HG03103 (cell line): ENCODE measurements at regions not wholly inside any gene's neighbourhood (a gene's known extent, or its start where the extent isn't known, plus 50 kb on each side); places are given as distances from the start of the nearest gene placed in this dataset.
"Not testable (repeated sequence)": the region's sequence is repeated elsewhere in the genome, so short reads cannot be mapped to it uniquely, and the experiment has no call there.

Experiments
- ATAC-seq: cut with Tn5 transposase; IDR thresholded peaks from one replicate; pipeline ENCODE4 v1.9.1; 2021; ENCODE audit warnings: low read depth; ENCODE audit not compliant: unreplicated experiment

DNA sequence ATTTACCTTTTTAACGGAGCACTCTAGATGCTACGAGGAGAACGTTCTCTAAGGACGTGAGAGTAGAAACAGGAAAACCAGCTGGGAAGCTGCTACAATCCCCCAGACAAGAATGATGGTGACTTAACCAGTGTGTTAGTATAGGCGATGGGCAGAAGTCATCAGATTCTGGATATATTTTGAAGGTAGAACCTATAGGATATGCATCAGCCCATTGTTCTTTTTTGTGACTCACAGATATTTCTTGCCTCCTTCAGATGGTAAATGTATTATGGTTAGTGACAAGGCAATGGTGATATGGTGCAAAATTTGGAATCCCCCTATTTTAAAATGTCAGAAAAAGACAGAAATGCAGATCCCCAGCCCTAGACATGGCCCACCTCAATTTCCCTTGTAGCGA is 258.2 kb downstream of the PHLDA1 start:
- ATAC-seq = no peak

DNA sequence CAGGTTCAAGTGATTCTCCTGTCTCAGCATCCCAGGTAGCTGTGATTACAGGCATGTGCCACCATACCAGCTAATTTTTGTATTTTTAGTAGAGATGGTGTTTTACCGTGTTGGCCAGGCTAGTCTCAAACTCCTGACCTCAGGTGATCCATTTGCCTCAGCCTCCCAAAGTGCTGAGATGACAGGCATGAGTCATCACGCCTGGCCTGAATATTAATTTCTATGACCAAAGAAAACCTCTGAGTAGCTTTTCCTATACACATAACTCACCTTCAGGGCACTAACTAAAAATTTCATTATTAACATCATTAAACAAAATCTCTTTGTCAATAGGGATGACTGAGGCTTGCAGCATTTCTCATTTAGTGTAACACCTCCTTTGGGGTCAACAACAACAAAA is 259.6 kb upstream of the KRR1 start:
- ATAC-seq = no peak

DNA sequence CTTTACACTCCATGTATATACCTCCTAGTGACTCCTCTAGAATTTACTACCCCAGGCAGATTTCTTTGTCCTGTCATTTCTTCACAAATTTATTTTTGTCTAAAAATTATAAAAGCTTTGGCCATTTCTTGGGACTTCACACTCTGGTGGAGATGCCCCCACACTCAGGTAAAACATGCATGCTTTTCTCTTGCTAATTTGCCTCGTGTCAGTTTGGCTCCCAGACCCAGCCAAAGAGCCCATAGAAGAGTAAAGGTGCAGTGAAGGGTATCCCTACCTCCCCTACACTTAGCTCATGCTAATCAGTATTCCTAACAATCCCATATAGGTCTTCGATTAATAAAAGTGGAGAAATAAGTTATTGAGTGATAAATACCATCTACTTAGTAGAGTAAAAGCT is 256.5 kb upstream of the KRR1 start:
- ATAC-seq = no peak

DNA sequence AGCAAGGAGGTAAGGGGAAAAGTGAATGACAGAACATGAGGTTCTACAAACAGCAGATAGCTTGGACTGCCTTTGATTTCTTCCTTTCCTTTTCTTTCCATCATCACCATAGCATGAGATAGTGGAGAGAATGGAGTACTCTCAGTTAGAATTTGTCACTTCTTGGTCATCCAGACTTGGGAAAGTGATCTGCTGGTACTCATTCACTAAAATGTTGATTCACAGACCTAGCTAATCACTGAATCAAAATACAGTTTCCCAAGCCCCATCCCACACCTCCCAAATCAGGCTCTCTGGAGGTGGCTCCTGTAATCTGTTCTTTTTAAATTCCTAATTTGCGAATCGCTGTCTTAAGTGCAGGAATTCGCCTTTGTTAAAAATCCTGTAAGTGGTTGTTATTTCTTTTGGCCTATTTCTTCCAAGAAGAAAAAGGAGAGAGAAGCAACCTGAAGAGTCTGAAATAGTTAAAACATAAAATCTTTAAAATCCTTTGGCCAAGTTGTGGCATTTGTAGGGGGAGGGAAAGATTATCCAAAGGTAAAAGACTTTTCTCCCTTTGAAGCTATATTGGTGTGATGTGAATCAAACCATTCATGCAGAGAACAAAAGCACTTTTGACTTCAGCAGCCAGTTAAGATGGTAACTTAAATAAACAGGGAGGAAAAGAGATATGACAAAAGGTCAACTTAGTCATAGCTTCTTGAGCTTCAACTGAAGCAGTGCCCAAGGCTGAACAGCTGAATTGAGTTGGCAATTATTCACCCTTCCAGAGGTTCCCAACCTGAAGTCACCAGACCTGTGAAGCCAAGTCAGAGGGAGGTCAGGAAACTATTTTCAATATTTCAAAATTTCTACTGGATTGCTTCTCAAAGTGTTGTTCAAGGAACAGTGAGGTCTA is 255.1 kb upstream of the KRR1 start:
- ATAC-seq = no peak

DNA sequence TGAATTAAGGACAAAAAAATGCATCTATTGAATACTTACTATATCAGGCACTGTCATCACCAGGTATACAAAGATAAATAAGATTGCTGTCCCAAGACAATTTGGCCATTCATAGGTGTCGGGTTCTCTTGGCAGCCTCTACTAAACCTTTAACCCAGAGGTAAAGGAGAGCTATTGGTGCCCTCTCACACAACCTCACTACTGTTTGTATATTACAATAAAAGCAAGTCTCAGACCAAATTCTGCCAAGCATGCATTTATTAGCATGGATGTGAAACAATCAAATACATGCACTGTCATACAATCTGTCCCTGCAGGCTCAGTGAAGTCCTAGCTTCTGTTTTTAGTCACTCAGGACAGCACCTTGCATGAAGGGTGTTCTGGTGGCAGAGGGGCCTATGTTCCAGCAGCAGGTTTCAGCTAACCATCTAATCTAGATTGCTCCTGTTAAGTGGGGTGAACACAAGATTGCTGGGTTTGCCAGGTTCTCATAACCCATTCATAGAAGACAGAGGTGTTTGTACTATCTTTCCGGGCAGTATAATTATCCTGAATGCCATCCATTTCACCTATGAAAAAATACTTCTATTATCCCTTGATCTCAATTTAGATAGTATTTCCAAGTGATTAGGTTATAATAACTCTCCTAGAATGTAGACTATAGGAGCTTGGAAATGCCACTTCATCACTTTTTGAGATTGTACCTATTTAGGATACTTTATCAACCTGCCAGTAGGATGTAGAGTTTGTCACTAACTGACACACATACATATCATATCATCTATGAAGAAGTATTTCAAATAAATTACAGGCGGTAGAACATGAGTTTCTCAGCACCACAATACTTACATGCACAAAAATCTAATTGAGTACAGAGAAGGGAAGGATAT is 254.0 kb upstream of the KRR1 start:
- ATAC-seq = no peak

DNA sequence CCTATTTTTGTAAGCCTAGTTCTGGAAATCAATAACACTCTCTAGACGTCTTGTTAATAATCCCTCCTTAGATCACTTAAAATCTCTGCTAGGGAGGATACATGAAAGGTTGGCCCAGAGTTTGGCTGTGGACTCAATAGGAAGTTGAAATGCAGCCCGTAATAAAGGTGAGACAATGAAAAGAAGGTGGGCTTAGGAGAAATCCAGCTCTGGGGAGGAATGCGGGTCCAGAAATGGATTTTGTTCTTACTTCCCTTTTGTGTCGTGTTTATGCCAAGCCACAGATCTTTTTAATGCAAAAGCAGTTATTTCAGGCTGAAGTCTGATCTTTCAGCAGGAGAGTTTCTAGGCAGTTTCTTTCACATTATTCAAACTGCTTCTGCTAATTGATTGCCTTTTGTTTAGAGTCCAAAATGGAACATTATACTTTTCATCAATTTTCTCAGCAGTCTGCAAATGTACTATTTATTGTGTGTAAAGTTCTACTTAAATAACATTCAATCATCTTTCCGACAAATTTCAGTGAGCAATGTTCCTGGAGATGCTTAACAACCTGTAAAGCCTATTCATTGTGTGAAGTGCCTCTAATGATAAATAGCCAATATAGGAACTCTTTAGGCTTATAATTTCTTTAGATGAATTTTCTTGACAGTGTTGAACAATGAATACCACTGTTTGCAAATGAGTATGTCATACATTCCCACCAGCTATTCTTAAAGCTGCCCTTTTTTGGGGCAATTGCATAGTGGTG is 252.9 kb upstream of the KRR1 start:
- ATAC-seq = no peak

DNA sequence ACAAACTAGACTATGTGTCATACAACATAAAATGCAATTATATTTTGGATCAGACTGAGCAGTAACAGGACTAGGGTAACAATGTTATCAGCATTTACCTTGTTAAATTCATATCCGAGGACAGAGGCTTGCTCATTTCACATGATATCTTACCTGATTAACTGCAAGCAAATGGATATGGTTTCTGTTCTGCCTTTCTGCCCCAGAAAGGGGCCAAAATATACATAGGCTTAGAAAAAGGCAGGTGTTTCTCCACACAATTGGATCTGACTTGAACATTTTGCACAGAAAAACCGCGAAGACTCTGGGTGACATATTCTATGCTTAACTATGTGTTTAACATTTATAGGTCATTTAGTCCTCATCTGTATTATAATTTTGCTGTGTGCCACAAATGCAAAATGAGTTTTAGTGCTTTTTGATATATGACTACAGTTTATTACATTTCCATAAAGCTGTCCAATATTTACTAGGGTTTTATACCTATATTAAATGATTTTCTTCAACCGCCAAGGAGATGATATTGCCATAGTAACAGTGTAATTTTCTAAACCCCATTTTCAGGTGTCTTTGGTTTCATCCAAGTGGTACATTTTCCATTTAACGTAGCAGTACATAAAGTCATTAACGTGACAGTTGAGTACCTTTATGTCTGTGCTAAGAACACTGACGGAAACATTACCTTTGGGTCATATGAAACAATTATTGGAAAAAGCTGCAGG is 249.3 kb upstream of the KRR1 start:
- ATAC-seq = no peak

DNA sequence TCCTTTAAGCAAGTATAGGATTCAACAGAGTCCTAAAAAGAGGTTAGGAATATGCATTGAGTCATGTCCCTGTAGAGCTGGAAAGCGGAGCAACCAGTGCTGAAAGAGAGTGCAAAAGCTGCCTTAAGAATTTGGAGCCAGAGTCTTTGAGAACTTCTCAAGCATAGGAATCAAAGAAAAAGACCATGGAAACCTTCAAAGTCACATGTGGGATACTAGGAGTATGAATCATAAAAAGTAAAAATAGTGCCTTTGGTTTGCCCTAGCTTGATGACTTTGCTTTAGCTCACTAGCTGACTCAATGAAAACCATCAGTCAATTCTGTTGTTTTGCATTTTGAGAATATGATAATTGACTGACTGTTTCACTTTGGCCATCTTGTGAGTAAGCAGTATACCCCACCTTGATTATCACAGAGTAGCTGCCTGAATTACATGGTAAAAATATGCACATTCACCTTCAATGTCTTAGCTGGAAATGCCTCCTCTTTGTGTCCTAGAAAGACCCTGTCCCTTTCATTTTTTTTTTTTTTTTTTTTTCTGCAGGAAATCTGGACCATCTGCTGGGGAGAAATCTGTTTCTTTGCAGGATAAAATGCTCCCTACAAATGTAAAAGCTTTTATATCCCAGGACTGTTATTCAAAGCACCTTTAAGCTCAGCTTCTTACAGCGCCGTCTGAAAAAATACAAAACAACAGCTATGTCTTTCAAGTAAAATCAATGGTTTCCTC is 248.6 kb upstream of the KRR1 start:
- no peak for ATAC-seq

DNA sequence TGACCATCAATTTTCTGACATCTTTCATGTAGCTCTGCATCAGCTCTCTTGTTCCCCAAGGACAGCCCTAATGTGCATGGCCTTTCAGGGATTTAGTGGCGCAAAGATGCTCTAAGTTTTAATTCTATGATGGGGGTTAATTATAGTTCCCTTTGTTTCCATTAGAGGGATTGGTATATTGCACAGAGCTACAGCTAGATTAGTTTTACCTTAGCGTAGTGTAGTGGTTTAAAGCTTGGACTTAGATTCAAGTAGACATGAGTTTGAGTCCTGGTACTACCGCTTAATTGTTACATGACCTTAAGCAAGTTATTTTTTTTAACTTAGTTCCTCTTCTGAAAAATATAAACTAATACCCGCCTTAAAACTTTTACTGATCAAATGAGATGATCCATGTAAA is 247.8 kb upstream of the KRR1 start:
- no peak for ATAC-seq

DNA sequence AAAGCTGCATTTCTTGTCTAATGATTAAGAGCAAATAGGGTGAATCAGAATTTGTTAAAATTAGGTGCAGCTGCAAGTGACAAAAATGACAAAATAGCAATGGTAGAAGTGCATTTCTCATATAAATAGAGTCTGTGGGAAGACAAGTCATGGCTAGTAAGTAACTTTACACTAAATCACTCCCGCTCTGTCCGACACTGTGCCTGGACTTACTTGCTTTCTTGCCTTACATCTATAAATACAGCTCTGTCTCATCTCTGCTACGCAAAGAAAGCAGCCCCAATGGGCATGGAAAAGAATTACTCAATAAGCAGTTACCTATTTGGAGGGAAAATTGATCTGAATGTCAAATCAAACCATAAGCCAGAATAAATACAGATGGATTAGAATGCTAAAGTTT is 245.4 kb upstream of the KRR1 start:
- no peak for ATAC-seq

DNA sequence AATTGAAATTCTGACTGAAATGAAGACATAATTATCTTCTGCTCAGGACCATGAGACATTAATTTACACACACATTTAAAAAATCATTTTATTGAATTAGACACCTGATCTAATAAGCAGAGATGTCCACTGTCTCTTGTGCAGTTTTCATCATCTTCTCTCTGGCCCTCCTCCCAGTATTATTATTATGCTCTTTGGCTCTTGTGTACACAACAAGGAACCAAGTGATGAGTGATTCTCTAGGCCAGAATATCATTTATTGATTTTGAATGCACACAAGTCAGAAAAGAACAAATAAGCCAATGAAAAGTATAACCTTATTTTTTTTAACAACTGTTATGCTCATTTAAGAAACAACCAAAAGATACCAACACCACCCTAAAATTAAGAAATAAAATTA is 244.7 kb upstream of the KRR1 start:
- no peak for ATAC-seq

DNA sequence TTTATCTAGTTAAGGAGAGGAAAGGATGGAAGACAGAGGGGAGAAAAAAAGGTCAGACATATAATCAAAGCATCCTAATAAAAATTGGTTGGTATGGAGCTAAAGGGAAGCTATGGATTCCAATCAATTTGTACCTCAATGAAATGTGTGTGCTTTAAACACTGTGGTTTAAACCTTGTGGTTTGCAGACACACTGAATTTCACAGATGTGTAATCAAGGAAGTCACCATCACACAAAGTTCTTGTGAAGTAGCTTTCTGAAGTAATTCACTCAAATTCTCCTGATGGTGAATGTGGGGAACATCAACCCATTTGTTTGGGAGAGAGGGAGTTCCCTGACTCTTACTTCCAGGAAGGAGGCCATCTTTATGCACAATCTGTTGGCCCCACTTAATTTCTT is 243.3 kb upstream of the KRR1 start:
- ATAC-seq = no peak

DNA sequence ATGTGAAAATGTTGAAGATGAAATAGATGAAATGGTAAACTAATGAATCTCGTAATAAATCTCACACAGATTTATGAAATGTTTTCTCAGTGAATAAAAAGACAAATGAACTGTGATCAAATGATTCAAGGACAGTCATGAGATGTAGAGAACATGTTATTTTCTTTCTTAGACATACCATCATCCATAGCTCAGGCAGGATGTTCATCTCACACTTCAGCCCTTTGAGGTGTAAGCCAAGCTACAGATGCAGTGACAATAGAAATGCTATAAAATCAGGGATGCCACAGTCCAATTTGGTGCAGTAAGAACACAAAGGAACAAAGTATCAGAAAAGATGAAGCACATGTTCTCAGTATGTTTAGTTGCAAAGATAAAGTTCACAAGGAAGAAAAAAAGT is 242.7 kb upstream of the KRR1 start:
- no peak for ATAC-seq

DNA sequence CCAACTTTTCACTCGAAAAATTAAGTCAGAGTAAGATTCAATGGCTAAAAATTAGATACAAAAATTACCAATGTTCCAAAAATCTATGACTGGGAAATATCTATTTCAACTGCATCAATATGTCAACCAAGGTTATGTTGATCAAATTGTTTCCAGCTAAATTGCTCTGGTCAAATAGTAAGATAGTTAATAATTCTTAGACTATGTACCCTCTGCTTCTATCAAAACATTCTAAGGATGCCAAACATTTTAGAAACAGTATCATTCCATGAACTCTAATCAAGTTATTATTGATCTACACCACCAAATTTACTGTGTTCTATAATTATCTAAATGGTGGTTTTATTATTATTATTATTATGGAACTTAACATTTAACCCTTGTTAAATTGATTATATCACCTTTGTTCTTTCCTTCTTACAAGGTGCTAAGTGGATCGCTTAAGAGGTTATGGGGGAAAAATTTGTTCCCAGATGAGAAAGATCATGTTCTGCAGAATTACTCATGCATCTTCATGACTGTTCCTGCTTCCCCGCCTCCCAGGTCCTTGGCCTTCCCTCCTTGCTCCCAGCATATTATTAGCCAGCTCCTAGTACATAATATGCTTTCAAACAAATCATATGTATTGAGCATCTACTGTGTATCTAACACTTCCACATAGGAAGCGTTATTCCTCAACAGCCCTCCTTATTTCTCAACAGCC is 240.5 kb upstream of the KRR1 start:
- ATAC-seq = no peak

DNA sequence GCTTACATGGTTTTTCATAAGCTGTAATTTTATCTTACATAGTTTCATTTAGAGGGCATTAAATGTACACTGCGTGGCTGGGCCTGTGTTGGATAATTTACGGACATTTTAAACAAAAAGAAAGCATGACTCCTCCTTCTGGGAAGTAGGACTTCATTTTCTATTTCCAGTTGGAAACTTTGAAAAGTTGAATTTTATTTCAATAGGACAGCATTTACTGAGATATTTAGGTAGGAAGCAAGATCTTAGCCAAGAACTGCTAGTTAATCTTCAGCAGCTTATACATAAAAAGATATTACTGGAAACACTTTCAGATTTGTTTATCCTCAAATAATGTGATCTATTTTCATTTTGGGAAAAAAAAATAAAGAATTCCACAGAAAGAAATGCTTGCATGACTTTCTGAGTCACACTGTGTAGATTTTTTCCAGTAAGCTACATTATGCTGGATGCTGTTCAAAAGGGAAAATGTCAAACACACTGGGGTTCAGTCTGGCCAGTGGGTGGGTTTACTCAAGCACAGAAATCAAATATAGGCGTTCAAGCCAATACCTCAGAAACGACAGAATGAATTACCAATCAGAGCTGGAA is 239.4 kb upstream of the KRR1 start:
- no peak for ATAC-seq

DNA sequence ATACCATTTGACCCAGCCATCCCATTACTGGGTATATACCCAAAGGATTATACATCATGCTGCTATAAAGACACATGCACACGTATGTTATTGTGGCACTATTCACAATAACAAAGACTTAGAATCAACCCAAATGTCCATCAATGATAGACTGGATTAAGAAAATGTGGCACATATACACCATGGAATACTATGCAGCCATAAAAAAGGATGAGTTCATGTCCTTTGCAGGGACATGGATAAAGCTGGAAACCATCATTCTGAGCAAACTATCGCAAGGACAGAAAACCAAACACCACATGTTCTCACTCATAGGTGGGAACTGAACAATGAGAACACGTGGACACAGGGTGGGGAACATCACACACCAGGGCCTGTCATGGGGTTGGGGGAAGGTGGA is 237.6 kb upstream of the KRR1 start:
- not testable (repeated sequence) for ATAC-seq

DNA sequence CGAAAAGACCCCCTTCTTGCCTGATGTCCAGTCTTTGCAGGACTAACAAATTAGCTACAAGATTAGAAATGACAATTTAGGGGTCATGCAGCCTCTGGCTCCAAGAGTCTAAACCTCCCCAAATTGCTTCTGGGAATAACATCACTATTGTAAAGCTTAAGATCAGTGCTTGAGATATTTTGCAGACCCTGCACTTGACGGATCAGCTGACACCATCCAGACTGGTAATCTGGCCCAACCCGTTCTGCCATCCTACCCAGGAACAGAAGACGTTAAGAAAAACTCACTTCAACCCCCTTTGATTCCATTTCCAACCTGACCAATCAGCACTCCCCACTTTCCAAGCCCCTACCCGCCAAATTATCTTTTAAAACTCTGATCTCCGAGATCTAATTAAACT is 236.7 kb upstream of the KRR1 start:
- no peak for ATAC-seq

DNA sequence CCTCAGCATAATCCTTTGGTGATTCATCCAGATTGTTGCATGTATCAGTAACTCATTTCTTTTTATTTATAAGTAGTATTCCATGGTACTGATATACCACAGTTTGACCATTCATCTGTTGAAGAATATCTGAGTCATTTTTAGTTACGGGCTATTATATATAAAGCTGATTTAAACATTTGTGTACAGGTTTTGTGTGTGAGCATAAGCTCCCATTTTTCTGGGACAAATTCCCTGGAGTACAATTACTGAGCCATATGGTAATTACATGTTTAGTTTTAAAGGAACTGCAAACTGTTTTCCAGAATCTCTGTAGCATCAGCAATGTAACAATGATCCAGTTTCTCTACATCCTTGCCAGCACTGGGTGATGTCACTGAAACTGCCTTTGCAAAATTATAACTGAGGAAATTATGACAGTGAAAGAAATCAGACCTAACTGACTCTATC is 236.2 kb upstream of the KRR1 start:
- ATAC-seq = no peak

DNA sequence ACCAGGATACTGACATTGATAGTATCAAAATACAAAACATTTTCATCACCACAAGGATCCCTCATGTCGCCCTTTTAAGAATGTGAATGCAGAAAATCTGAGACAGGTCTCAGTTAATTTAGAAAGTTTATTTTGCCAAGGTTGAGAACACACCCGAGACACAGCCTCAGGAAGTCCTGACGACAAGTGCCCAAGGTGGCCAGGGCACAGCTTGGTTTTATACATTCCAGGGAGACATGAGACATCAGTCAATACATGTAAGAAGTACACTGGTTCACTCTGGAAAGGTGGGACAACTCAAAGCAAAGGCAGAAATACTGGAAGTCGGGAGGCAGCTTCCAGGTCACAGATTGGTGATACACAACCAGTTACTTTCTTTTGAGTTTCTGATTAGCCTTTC is 235.2 kb upstream of the KRR1 start:
- ATAC-seq = no peak
